Gastroesophageal sphincter (tissue), 4 donors: ENCODE measurements at regions not wholly inside any gene's neighbourhood (a gene's known extent, or its start where the extent isn't known, plus 50 kb on each side); places are given as distances from the start of the nearest gene placed in this dataset.
A peak's percentile ranks its signal among the peaks of the same experiment; 100 is the strongest.
"Not testable (repeated sequence)": the region's sequence is repeated elsewhere in the genome, so short reads cannot be mapped to it uniquely, and the experiment has no call there.

Experiments
- ATAC-seq: fragments of 150-250 bp; one replicate; pipeline ENCODE4 v1.9.1; 2016; ENCODE audit warnings: mild to moderate bottlenecking, moderate library complexity
- H3K27ac ChIP-seq, 4 donors: fragments of 200-600 bp; sonication (generic) in 3 of 4; 1 replicate in 3 of 4; 2 replicates in 1 of 4; pipeline ENCODE4 v1.5.1; 2016 to 2019
- H3K27me3 ChIP-seq: fragments of 200-600 bp; sonication (generic); one replicate; pipeline ENCODE4 v1.5.1; 2019
- H3K36me3 ChIP-seq, 2 donors: fragments of 200-600 bp; sonication (generic); one replicate each; pipeline ENCODE4 v1.5.1; 2019; ENCODE audit warnings: control low read depth in 1 of 2
- H3K4me1 ChIP-seq, 3 donors: fragments of 200-600 bp; sonication (generic); 1 replicate in 2 of 3; 2 replicates in 1 of 3; pipeline ENCODE4 v1.5.1; 2016 to 2019; ENCODE audit warnings: control low read depth in 2 of 3
- H3K4me3 ChIP-seq, 2 donors: fragments of 200-600 bp; sonication (generic); one replicate each; pipeline ENCODE4 v1.5.1; 2019; ENCODE audit warnings: mild to moderate bottlenecking in 1 of 2, moderate library complexity in 1 of 2
- H3K9me3 ChIP-seq, 3 donors: fragments of 200-600 bp; sonication (generic); one replicate each; pipeline ENCODE4 v1.5.1; 2017 to 2019; ENCODE audit warnings: control low read depth in 2 of 3
- EP300 ChIP-seq: sonication (generic); formaldehyde crosslinking; IDR thresholded peaks from one replicate; pipeline ENCODE4 v1.6.1; 2017; ENCODE audit warnings: antibody characterized with exemption, mild to moderate bottlenecking
- POLR2A ChIP-seq, 2 donors: fragments of 450-650 bp; IDR thresholded peaks; one replicate each; pipeline ENCODE4 v1.6.1; 2017; ENCODE audit warnings: antibody characterized with exemption in 2 of 2, mild to moderate bottlenecking in 2 of 2, moderate library complexity in 1 of 2
- POLR2AphosphoS5 ChIP-seq: sonication (generic); formaldehyde crosslinking; IDR thresholded peaks from one replicate; pipeline ENCODE4 v1.6.1; 2017; ENCODE audit warnings: antibody characterized with exemption
- WGBS, 2 donors: methylation state at CpG; one replicate each; pipeline ENCODE4 v1.1.5; 2018; ENCODE audit warnings: low coverage in 1 of 2; 5-methylcytosine and 5-hydroxymethylcytosine counted together
- TF ChIP-seq, protein P1 (sequence below), 4 experiments: fragments of 200-600 bp in 2 of 4; fragments of 450-650 bp in 2 of 4; sonication (generic) in 1 of 4; IDR thresholded peaks; one replicate each; pipeline ENCODE4 v1.5.1; 2017 to 2019; ENCODE audit warnings: antibody characterized with exemption in 4 of 4, mild to moderate bottlenecking in 2 of 4, moderate library complexity in 2 of 4

DNA sequence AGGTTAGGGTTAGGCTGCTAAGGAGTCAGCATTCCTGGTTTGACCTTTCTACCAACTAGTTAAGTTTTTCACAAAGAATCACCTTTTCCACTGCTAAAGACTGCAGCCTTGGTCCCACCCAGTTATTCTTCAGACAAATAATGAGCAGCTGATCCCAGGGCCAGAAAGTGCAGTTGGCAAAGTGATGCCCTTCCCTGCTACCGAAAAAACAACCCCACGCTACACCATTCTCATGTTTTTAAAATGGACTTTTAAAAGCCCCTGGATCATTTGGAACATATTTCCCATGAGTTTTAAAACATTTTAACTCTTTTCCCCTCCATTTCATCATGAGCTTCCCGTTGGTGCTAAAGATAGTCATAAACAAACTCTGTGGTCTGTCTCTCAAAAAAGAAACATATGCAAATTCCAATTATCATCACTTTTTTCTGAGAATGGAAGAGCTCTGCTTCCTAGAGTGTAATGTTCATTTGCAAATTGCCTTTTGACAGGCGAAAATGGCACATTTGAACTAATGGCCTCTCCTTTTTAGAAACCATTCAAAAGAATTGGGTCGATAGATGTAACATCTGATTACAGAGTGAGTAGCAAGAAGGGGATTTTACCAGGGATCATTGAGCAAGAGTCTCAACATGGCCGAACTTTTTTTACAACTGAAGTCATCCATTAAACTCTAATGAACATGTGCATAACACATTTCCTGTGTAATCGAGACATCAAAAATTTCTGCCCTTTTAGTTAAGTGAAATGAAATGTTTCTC, 129.3 kb upstream of the RAP1B start:
- Histone ChIP-seq H3K4me3 (no peak overlapping the region), H3K36me3 (no peaks in the 10 kb centered on the region), H3K27ac (peak overlapping the region in 1 of 4 donors; percentile 79), H3K27me3 (no peaks in the 10 kb centered on the region), H3K4me1 (peaks cover 0 to 26% (median 0%) of the 10 kb centered on the region in 3 donors), H3K9me3 (no peaks in the 10 kb centered on the region)
- 69 to 73% methylated on average over 6 to 7 of the region's 7 CpGs for WGBS, 2 donors
- no peak for ATAC-seq
- TF ChIP-seq POLR2AphosphoS5 (no peak), POLR2A (IDR thresholded peaks at IDR 0.05) (no peak), EP300 (no peak)
- TF ChIP-seq, protein P1, sequence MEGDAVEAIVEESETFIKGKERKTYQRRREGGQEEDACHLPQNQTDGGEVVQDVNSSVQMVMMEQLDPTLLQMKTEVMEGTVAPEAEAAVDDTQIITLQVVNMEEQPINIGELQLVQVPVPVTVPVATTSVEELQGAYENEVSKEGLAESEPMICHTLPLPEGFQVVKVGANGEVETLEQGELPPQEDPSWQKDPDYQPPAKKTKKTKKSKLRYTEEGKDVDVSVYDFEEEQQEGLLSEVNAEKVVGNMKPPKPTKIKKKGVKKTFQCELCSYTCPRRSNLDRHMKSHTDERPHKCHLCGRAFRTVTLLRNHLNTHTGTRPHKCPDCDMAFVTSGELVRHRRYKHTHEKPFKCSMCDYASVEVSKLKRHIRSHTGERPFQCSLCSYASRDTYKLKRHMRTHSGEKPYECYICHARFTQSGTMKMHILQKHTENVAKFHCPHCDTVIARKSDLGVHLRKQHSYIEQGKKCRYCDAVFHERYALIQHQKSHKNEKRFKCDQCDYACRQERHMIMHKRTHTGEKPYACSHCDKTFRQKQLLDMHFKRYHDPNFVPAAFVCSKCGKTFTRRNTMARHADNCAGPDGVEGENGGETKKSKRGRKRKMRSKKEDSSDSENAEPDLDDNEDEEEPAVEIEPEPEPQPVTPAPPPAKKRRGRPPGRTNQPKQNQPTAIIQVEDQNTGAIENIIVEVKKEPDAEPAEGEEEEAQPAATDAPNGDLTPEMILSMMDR (IDR thresholded peaks at IDR 0.05): no peak

DNA sequence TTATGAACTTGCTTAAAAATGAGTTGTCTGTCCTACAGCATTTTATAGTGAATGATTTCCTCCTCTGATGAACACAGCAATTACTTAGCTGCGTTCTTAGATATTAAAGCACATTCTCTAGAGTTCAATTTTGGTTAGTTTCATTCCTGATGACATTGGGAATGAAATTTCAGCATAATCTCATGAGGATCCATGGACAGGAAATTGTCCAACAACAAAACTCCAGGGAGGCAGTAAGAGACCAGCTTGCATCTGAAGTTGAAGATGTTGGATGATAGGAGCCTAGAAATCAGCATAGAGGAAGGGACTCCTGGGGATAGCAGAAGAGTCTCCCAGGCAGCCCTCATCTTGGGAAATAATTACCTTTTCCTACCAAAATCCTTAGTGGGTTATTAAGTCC, 128.7 kb upstream of the RAP1B start:
- 78 to 82% methylated on average over 1 of the region's 1 CpG for WGBS, 2 donors
- Histone ChIP-seq H3K4me1 (peaks cover 0 to 26% (median 0%) of the 10 kb centered on the region in 3 donors), H3K27ac (no peak overlapping the region), H3K27me3 (no peaks in the 10 kb centered on the region), H3K4me3 (no peak overlapping the region), H3K9me3 (no peaks in the 10 kb centered on the region), H3K36me3 (no peaks in the 10 kb centered on the region)
- TF ChIP-seq, protein P1 (IDR thresholded peaks at IDR 0.05): no peak
- TF ChIP-seq POLR2A (IDR thresholded peaks at IDR 0.05) (no peak), POLR2AphosphoS5 (no peak), EP300 (no peak)
- ATAC-seq: no peak

GRCh38 chr12:68482660-68483059, 128.0 kb upstream of the RAP1B start:
- Histone ChIP-seq H3K4me1 (peaks cover 0 to 26% (median 0%) of the 10 kb centered on the region in 3 donors), H3K4me3 (no peak overlapping the region), H3K27me3 (no peaks in the 10 kb centered on the region), H3K9me3 (no peaks in the 10 kb centered on the region), H3K27ac (no peak overlapping the region), H3K36me3 (no peaks in the 10 kb centered on the region)
- ATAC-seq: no peak
- TF ChIP-seq EP300 (no peak), POLR2A (IDR thresholded peaks at IDR 0.05) (no peak), POLR2AphosphoS5 (no peak)
- TF ChIP-seq, protein P1 (IDR thresholded peaks at IDR 0.05): no peak
- WGBS, 2 donors: 83 to 100% methylated on average over 1 of the region's 1 CpG

- Histone ChIP-seq H3K9me3 (no peaks in the 10 kb centered on the region), H3K27me3 (no peaks in the 10 kb centered on the region), H3K4me1 (peaks cover 0 to 25% (median 0%) of the 10 kb centered on the region in 3 donors), H3K4me3 (no peak overlapping the region), H3K36me3 (no peaks in the 10 kb centered on the region), H3K27ac (no peak overlapping the region)
- TF ChIP-seq POLR2AphosphoS5: no peak
- WGBS, 2 donors: 90 to 97% methylated on average over 3 to 4 of the region's 4 CpGs
- ATAC-seq: no peak
Observed at GRCh38 chr12:68483592-68484383, 126.9 kb upstream of the RAP1B start.

DNA sequence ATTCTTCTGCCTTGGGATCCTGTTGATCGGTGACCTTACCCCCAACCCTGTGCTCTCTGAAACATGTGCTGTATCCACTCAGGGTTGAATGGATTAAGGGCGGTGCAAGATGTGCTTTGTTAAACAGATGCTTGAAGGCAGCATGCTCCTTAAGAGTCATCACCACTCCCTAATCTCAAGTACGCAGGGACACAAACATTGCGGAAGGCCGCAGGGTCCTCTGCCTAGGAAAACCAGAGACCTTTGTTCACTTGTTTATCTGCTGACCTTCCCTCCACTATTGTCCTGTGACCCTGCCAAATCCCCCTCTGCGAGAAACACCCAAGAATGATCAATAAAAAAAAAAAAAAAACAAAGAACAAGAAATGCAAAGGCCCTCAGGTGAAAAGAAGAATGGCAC, 126.1 kb upstream of the RAP1B start:
- peaks cover 0 to 17% (median 0%) of the 10 kb centered on the region in 3 donors for H3K4me1 ChIP-seq
- H3K27me3 ChIP-seq, H3K36me3 ChIP-seq, ATAC-seq, H3K4me3 ChIP-seq, H3K9me3 ChIP-seq, H3K27ac ChIP-seq: not testable (repeated sequence)
- 100% methylated on average over 4 of the region's 6 CpGs; no CpG with 5 or more reads in 1 of the 2 donors for WGBS, 2 donors

DNA sequence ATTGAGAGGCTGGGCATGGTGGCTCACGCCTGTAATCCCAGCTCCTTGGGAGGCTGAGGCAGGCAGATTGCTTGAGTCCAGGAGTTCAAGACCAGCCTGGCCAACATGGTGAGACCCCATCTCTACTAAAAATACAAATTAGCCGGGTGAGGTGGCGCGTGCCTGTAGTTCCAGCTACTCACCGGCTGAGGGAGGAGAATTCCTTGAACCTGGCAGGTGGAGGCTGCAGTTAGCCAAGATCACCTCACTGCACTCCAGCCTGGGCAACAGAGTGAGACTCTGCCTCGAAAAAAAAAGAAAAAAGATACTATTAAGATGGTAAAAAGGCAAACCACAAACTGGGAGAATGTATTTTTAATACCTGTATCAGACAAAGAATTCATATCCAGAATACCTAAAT, 124.2 kb upstream of the RAP1B start:
- 84% methylated on average over 5 of the region's 6 CpGs; no CpG with 5 or more reads in 1 of the 2 donors for WGBS, 2 donors
- not testable (repeated sequence) for H3K9me3 ChIP-seq, H3K4me3 ChIP-seq, ATAC-seq, H3K27ac ChIP-seq, H3K4me1 ChIP-seq, H3K27me3 ChIP-seq, H3K36me3 ChIP-seq
